ENCODE measurements at regions not wholly inside any gene's neighbourhood (a gene's known extent, or its start where the extent isn't known, plus 50 kb on each side); places are given as distances from the start of the nearest gene placed in this dataset.

DNA sequence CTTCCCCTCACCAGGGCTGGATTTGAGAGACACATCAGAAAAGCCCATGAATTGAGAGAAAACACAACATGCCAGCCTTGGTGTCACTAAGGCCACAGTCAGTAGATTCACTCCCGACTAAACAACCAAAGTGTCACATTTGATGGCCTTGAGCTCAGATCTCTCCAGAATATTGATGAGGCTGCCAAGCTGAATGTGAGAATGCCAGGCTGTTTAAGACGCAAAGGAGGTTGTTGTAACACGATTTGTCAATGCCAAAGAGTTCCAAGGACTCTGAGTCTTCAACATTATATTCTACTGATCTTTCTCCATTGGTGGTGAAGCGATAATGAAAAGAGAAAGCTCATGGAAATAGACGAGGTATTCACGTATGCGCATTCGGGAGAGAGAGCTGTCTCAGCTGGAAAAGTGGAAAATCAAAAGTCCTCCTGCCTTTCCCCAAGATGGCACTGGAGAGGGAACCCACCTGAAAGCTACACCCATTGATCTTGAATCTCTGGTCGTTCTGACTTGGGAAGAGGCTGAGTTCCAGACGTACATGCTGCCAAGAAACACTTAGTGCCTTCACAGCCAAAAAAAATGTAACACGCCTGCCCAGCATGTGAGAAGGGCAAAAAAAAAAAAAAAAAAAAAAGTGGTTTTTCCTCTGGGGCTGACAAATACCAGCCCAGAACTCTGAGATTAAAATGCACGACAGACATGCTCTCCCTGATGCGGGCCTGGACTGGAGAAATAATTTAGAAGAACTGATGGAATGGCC lies 1159.6 kb downstream of the VRK1 start:
- TF ChIP-seq, protein P1, sequence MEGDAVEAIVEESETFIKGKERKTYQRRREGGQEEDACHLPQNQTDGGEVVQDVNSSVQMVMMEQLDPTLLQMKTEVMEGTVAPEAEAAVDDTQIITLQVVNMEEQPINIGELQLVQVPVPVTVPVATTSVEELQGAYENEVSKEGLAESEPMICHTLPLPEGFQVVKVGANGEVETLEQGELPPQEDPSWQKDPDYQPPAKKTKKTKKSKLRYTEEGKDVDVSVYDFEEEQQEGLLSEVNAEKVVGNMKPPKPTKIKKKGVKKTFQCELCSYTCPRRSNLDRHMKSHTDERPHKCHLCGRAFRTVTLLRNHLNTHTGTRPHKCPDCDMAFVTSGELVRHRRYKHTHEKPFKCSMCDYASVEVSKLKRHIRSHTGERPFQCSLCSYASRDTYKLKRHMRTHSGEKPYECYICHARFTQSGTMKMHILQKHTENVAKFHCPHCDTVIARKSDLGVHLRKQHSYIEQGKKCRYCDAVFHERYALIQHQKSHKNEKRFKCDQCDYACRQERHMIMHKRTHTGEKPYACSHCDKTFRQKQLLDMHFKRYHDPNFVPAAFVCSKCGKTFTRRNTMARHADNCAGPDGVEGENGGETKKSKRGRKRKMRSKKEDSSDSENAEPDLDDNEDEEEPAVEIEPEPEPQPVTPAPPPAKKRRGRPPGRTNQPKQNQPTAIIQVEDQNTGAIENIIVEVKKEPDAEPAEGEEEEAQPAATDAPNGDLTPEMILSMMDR (IDR thresholded peaks at IDR 0.05; ENCODE audit: extremely low read depth in 1 of 2, insufficient read depth in 1 of 2, low read depth in 1 of 2, low read length in 2 of 2), result no peak
- TF ChIP-seq POLR2A (IDR thresholded peaks at IDR 0.05; ENCODE audit: low read depth, low read length) (no peak), POLR2AphosphoS5 (IDR thresholded peaks at IDR 0.05; ENCODE audit: insufficient read depth, low read depth, low read length) (no peak), EZH2 (IDR thresholded peaks at IDR 0.05; ENCODE audit: borderline replicate concordance, low read depth, low read length, severe bottlenecking) (no peak), MAX (IDR thresholded peaks at IDR 0.05; ENCODE audit: insufficient read depth, insufficient read length) (no peak), JUN (IDR thresholded peaks at IDR 0.05; ENCODE audit: borderline replicate concordance, insufficient read depth, insufficient read length, low read depth) (no peak), GATA2 (IDR thresholded peaks at IDR 0.05; ENCODE audit: insufficient read depth, insufficient read length, low read depth, low read length) (no peak), MYC (IDR thresholded peaks at IDR 0.05; ENCODE audit: low read depth, low read length) (no peak), FOS (IDR thresholded peaks at IDR 0.05; ENCODE audit: borderline replicate concordance, insufficient read depth, low read length) (no peak)
